GM21619 (cell line): ENCODE measurements at regions not wholly inside any gene's neighbourhood (a gene's known extent, or its start where the extent isn't known, plus 50 kb on each side); places are given as distances from the start of the nearest gene placed in this dataset.

Experiments used
- ATAC-seq: cut with Tn5 transposase; IDR thresholded peaks from one replicate; pipeline ENCODE4 v1.9.1; 2021; ENCODE audit not compliant: unreplicated experiment

DNA sequence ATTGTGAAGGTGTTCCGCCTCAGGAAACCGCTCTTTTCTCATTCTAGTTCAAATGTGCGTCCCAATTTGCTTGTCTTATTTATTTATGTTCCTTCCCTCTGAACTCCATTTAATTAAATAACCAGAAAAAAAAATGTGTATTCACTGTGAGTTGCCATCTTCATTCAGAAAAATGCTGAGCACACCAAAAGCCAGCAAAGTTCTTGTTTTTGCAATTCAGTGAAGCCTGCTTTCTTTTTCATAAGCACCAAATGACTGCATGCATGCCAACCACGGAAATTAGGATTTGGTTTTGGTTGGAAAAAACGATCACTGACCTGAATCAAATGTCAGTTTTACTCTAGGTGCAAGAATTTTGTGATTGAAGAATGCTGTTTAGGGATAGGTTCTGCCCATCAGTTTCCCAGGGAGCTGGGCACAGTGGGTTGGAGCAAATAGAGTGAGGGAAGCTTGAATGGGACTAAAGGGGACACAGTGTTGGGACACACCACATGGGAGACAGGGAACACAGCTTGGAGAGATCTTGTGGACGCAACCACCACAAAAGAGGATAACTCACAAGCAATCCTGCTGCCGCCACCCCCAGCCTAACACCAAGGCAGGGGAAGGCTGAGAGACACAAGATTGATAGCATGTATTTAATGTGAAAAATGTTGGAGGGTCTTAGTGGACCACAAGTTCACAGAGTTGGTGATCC lies 183.4 kb upstream of the GALNT2 start:
- no peak for ATAC-seq

DNA sequence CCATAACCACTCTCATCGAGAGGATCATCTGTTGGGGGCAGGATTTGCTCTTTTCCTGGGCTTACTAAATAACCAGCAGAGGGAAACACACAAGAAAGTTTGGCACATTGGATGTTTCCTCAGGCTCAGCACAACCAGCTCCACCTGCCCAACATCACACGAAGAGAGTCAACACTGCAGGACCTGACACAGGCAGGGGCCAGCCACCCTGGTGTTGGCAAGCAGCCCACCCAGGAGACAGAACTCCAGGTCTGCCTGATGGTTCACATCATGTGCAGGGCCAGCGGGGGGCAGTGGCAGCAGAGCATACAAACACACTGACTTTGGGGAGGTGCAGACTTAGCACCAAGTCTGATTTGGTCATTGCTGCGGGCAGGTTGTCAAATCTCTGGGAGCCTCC lies 182.3 kb upstream of the GALNT2 start:
- ATAC-seq = no peak

- no peak for ATAC-seq
Observed at GRCh38 chr1:229885568-229886495, 181.2 kb upstream of the GALNT2 start.

DNA sequence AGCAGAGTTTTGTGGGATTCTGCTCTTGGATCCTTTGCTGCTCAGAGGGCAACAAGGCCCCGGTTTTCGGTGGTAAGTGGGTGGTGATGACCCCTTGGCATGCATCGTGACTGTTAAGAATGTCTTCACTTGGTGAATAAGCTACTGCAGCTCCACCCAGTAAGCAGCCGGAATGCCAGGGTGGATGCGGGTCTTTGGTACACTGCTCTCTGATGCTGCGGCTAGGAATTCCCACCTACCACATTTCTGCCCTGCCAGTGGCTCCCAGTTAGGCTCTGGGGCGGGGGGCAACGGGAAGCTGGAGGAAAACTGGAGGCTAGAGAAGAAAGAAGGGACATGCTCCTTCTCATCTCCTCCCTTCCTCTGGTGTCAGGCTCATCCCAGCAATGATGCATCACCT lies 180.4 kb upstream of the GALNT2 start:
- ATAC-seq = no peak

- ATAC-seq = no peak
Observed at GRCh38 chr1:229887043-229887822, 179.8 kb upstream of the GALNT2 start.

DNA sequence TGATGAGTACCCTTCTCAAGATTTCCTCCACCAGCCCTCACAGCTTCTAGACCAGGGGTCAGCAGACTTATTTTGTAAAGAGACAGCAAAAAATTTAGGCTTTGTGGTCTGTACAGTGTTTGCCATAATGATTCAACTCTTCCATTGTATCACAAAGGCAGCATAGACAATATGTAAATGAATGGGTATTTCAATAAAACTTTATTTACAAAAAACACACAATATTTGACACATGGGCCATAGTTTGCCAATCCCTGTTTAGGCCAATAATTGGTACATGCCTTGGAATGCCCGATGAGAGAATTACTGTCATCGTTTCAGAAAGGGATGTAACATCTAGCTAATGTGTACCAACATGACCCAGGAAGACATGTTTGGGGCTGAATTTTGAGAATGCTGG lies 178.9 kb upstream of the GALNT2 start:
- no peak for ATAC-seq

GRCh38 chr1:229888561-229889001 lies 178.5 kb upstream of the GALNT2 start:
- no peak for ATAC-seq

GRCh38 chr1:229889031-229889517 lies 178.0 kb upstream of the GALNT2 start:
- no peak for ATAC-seq

GRCh38 chr1:229891227-229891626 lies 175.8 kb upstream of the GALNT2 start:
- ATAC-seq = no peak

DNA sequence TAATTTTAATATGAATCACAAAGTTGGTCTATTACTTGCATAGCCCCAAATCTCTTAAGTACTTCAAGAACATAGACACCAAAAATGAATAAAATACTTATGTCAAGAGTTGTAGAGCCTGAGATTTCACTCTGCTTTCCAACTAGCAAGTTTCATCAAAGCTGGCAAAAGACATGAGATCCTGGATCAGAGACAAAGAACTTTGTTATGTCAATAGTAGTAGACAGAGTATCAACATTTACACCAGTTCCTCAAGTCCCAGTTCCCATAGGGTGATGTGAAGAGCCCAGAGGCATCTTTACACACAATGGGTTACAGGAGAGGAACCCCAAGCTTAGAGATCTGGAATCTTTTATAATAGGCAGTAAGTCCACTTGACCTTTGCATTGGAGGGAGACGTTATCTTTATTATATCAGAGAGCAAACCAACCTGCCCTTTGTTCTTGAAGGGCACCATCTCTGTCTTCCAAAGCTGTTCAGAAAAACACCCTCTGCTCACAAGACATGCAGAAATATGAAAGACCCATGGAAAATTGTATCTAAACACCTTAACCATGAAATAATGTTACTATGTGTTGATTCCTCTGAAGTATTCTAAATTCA lies 174.4 kb upstream of the GALNT2 start:
- ATAC-seq = no peak

DNA sequence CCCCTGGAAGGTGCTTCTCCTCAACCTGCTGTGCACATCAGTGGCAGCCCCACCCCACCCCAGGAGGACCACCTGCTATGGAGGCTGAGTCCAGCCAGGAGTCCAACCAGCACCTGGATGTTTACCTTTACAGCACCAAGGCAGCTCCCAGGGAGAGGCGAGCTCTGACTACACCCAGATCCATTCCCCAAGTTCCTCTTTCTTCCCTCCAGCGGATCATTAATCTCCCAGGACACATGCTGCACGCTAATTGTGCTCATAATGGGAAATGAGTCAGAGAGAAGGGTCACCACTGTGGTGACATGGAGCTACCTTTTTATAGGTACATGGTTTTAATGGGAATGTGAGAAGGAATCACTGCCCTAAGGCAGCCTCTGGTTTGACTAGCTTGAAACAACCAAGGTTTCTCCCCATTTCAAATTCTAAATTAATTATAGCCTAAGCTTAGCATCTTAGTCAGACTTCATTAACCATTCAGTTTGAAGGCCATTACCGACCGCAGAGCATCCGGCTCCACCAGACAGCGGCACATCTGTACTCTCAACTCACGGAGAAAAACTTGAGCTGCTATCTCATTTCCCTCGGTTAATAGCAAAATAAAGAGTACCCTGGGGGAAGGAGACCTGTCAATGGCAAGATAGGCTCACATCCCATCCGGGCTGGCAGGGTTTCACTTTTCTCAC lies 173.1 kb upstream of the GALNT2 start:
- no peak for ATAC-seq

DNA sequence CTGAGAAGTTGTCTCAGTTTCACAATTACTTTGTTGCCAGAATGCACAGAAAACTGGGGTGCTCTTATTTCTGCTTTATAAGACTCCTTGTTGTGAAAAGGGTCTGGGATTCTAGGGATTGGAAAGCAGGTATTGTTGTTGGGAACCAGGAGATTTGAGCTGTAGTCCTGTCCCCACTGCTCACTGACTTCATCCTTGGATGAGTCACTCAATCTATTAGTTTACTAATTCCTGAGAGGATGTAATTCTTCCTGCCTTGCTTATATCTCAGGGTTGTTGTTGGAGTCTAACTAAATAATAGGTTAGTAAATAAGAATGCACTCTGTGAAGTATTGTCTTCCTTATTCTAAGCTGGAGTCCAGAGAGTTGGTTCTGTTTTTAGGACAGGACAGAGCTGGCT lies 172.5 kb upstream of the GALNT2 start:
- ATAC-seq = no peak

- no peak for ATAC-seq
Observed at GRCh38 chr1:229895605-229896004, 171.4 kb upstream of the GALNT2 start.

DNA sequence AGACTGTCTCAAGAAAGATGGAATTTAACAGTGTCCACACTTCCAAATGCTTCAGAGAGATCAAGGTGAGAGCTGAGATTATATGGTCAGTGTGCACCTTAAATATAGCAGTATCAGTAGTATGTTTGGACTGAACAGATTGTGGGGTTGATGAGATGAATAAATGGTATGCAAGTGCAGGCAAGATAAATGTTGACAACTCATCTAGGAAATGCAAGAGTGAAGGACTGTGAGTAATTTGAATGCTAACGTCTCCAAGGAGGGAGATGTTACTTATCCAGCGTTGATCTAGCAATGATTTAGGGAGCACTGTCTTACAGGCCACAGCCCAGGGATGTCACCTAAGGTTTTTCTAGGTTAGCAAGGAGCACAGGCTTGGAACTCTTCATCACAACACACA lies 170.7 kb upstream of the GALNT2 start:
- no peak for ATAC-seq

- no peak for ATAC-seq
Observed at GRCh38 chr1:229896861-229897260, 170.2 kb upstream of the GALNT2 start.

DNA sequence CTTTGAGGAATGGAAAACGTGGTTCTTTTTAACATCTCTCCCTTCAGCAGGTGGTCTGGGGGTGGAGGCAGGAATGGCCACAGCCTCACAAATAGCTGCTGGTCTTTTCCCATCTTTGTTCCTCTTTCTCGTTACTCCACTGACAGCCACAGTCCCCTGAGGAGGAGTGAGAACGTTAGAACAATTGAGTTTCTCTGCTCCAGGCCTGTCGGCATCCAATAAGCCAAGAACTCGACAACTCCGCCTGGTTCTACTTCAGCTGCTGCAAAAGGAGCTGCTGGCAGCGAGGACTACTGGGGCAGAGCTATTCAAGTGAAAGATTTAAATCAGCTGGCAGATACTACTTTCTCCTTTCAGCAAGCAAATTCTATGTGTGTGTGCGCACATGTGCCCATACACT lies 169.5 kb upstream of the GALNT2 start:
- no peak for ATAC-seq

DNA sequence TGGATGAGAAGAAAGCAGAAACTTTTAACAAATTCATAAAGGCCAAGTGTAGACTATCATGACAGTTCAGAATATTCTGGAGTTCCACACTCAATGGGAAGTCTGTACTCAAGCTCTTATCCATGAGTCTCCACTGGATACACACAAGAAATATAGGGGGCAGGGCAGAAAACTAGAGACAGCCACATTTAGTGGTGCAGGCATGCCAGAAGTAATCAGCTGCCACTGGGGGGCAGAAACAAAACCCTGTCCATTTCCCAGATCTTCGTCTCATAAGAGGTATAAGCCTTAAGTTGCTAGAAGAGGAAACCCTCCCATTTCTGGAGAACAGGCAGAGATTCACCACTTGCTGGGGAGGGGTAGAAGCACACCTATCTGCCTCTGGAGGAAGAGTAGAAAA lies 166.8 kb upstream of the GALNT2 start:
- no peak for ATAC-seq

GRCh38 chr1:229905031-229905545 lies 161.9 kb upstream of the GALNT2 start:
- ATAC-seq = no peak

- no peak for ATAC-seq
Observed at GRCh38 chr1:229905652-229906051, 161.4 kb upstream of the GALNT2 start.
